OCI-LY3 (cell line): ENCODE measurements at regions not wholly inside any gene's neighbourhood (a gene's known extent, or its start where the extent isn't known, plus 50 kb on each side); places are given as distances from the start of the nearest gene placed in this dataset.

Source experiments
- H2AFZ ChIP-seq: fragments of 200-600, 300-600 bp; shearing (Covaris generic); 2 replicates; pipeline ENCODE4 v1.6.0; 2014; ENCODE audit warnings: antibody characterized with exemption, low read depth, low read length
- H3K27ac ChIP-seq: fragments of 200-600, 300-600 bp; sonication (generic); 2 replicates; pipeline ENCODE4 v1.5.1; 2014; ENCODE audit warnings: mild to moderate bottlenecking, low read length, moderate library complexity, mixed read lengths
- H3K27me3 ChIP-seq: fragments of 200-600, 300-600 bp; sonication (generic); 2 replicates; pipeline ENCODE4 v1.6.1; 2014; ENCODE audit warnings: low read depth, low read length, mixed read lengths
- H3K36me3 ChIP-seq: fragments of 200-600, 300-600 bp; sonication (generic); replicated peaks from 2 replicates; pipeline ENCODE3; 2014; ENCODE audit warnings: low read depth, low read length, mixed read lengths
- H3K4me1 ChIP-seq: fragments of 300-600, 200-600 bp; sonication (generic); 2 replicates; pipeline ENCODE4 v1.6.1; 2014; ENCODE audit warnings: low read length, mixed read lengths
- H3K4me2 ChIP-seq: fragments of 200-600, 300-600 bp; sonication (generic); 2 replicates; pipeline ENCODE4 v1.6.1; 2014; ENCODE audit warnings: low read length, mixed read lengths
- H3K4me3 ChIP-seq: fragments of 300-600, 200-600 bp; sonication (generic); 2 replicates; pipeline ENCODE4 v1.5.1; 2014; ENCODE audit warnings: antibody characterized with exemption, mild to moderate bottlenecking, low read length, moderate library complexity
- H3K79me2 ChIP-seq: fragments of 300-600, 200-600 bp; shearing (Covaris generic); 2 replicates; pipeline ENCODE4 v1.6.1; 2014; ENCODE audit warnings: mild to moderate bottlenecking, low read length, mixed read lengths
- H3K9ac ChIP-seq: fragments of 300-600, 200-600 bp; shearing (Covaris generic); 2 replicates; pipeline ENCODE4 v1.6.0; 2014; ENCODE audit warnings: mild to moderate bottlenecking, low read length, moderate library complexity
- H3K9me3 ChIP-seq: fragments of 200-600, 300-600 bp; shearing (Covaris generic); 2 replicates; pipeline ENCODE4 v1.6.1; 2014; ENCODE audit warnings: low read length, mixed read lengths; ENCODE audit not compliant: insufficient read depth
- H4K20me1 ChIP-seq: fragments of 200-600, 300-600 bp; sonication (generic); 2 replicates; pipeline ENCODE4 v1.6.1; 2016; ENCODE audit warnings: low read length, mixed read lengths; ENCODE audit not compliant: insufficient read depth
- EZH2phosphoT487 ChIP-seq: fragments of 200-600 bp; shearing (Covaris generic); IDR thresholded peaks from 2 replicates; pipeline ENCODE4 v1.6.1; 2018; ENCODE audit warnings: antibody characterized with exemption, mixed run types, low read depth
- TF ChIP-seq, protein P1 (sequence below): fragments of 200-600, 300-600 bp; sonication (generic); IDR thresholded peaks from 2 replicates; pipeline ENCODE4 v1.5.1; 2014; ENCODE audit warnings: antibody characterized with exemption, low read length, low read depth

DNA sequence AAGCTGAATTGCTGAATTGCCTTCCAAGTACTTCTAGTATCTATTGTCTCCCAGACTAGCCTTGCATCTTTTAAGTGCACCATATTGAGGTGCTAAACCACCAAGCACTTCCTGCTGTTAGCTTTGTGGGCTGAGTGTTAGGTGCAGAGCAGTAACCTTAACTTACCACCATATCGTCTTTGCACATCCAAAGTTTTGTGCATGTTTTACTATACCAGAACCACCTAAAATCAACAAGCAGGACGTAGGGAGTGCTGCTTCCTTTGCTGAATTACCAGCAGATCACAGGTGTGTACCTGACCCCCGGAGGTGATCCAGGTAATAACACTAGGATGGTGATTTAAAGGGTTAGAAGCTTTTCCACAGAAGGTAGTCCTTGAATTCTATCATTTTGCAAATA, 359.9 kb upstream of the HNRNPA3 start:
- H3K4me2 ChIP-seq = no peak overlapping the region
- no peak overlapping the region for H3K4me3 ChIP-seq
- no peaks in the 10 kb centered on the region for H3K36me3 ChIP-seq
- no peak overlapping the region for H2AFZ ChIP-seq
- no peaks in the 10 kb centered on the region for H3K9me3 ChIP-seq
- no peaks in the 10 kb centered on the region for H3K4me1 ChIP-seq
- no peaks in the 10 kb centered on the region for H3K27me3 ChIP-seq
- TF ChIP-seq, protein P1, sequence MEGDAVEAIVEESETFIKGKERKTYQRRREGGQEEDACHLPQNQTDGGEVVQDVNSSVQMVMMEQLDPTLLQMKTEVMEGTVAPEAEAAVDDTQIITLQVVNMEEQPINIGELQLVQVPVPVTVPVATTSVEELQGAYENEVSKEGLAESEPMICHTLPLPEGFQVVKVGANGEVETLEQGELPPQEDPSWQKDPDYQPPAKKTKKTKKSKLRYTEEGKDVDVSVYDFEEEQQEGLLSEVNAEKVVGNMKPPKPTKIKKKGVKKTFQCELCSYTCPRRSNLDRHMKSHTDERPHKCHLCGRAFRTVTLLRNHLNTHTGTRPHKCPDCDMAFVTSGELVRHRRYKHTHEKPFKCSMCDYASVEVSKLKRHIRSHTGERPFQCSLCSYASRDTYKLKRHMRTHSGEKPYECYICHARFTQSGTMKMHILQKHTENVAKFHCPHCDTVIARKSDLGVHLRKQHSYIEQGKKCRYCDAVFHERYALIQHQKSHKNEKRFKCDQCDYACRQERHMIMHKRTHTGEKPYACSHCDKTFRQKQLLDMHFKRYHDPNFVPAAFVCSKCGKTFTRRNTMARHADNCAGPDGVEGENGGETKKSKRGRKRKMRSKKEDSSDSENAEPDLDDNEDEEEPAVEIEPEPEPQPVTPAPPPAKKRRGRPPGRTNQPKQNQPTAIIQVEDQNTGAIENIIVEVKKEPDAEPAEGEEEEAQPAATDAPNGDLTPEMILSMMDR = no peak
- no peak for TF ChIP-seq EZH2phosphoT487
- H3K27ac ChIP-seq = no peak overlapping the region
- no peaks in the 10 kb centered on the region for H4K20me1 ChIP-seq
- no peaks in the 10 kb centered on the region for H3K79me2 ChIP-seq
- H3K9ac ChIP-seq = no peak overlapping the region

DNA sequence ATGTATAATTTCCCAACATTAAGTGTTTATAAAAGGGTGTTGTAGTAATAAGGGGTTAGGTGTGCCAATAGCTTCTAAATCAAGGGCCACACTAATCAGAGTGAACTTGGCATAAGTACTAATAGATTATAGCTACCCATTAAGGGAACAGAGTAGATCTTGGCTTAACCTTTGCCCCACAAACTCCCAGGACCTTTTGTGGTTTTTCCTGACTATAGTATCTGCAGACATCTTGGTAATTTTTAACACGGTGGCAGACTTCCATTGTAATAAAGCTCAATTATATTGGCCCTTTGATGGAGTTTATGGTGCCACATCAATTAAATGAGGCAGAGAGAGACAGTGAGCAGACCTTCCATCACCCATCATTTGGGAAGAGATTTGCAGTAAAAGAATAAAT, 358.5 kb upstream of the HNRNPA3 start:
- no peaks in the 10 kb centered on the region for H3K79me2 ChIP-seq
- no peak for TF ChIP-seq EZH2phosphoT487
- TF ChIP-seq, protein P1 = no peak
- H3K4me2 ChIP-seq = no peak overlapping the region
- H2AFZ ChIP-seq = no peak overlapping the region
- H3K27me3 ChIP-seq = no peaks in the 10 kb centered on the region
- H3K36me3 ChIP-seq = no peaks in the 10 kb centered on the region
- no peaks in the 10 kb centered on the region for H3K4me1 ChIP-seq
- H3K27ac ChIP-seq = no peak overlapping the region
- H4K20me1 ChIP-seq = no peaks in the 10 kb centered on the region
- no peak overlapping the region for H3K4me3 ChIP-seq
- H3K9ac ChIP-seq = no peak overlapping the region
- no peaks in the 10 kb centered on the region for H3K9me3 ChIP-seq

DNA sequence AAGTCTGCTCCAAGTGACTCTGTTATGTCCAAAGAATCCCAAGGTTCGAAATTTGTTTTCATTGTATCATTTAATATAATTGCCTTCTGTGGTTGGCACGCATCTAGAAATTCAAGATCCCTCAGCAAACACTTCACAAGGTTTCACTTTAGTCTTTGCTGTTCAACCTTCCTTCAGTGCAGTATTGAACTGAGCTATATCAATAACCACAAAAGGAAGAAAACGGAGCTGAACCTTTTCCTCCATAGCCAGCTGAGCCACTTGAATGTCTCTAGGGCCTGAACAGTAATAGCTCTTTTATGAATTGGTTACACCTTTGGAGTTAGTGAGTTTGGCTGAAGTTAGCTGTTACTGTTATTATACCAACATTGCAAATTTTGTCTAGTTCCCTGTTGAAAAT, 357.7 kb upstream of the HNRNPA3 start:
- H3K9me3 ChIP-seq = no peaks in the 10 kb centered on the region
- TF ChIP-seq EZH2phosphoT487 = no peak
- TF ChIP-seq, protein P1 = no peak
- H3K4me2 ChIP-seq = no peak overlapping the region
- H3K36me3 ChIP-seq = no peaks in the 10 kb centered on the region
- no peak overlapping the region for H3K9ac ChIP-seq
- H2AFZ ChIP-seq = no peak overlapping the region
- no peaks in the 10 kb centered on the region for H3K4me1 ChIP-seq
- H3K4me3 ChIP-seq = no peak overlapping the region
- H3K79me2 ChIP-seq = no peaks in the 10 kb centered on the region
- H4K20me1 ChIP-seq = no peaks in the 10 kb centered on the region
- H3K27me3 ChIP-seq = no peaks in the 10 kb centered on the region
- no peak overlapping the region for H3K27ac ChIP-seq

DNA sequence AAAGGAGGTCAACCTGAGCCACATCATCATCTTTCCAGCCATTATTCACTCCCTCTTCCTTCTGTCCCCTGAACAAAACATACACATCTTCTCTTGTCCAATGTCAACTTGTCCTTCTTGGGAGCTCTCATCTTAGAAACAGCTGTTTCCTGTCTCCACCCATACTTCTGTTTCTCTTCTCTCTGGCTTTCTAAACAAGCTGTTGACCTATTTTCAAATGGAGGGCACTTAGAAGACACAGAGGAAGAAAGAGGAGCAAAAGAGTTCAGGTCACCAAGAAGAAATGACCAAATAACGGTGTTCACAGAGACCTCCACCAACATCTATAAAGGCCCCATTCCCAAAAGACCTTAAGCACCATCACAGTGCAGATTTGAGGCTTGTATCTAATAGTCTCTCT, 355.9 kb upstream of the HNRNPA3 start:
- Histone ChIP-seq H3K27ac (no peak overlapping the region), H2AFZ (no peak overlapping the region), H3K27me3 (no peaks in the 10 kb centered on the region), H4K20me1 (no peaks in the 10 kb centered on the region), H3K4me2 (no peak overlapping the region), H3K4me1 (no peaks in the 10 kb centered on the region), H3K36me3 (no peaks in the 10 kb centered on the region), H3K9me3 (no peaks in the 10 kb centered on the region), H3K9ac (no peak overlapping the region), H3K79me2 (no peaks in the 10 kb centered on the region), H3K4me3 (no peak overlapping the region)
- TF ChIP-seq, protein P1 = no peak
- TF ChIP-seq EZH2phosphoT487 = no peak
